ENCODE measurements at regions not wholly inside any gene's neighbourhood (a gene's known extent, or its start where the extent isn't known, plus 50 kb on each side); places are given as distances from the start of the nearest gene placed in this dataset.

- DNase-seq (ENCODE audit: low read depth in 2 of 2) = no peak
Measured at GRCh38 chr15:98025237-98025636, 64.7 kb downstream of the ARRDC4 start.

GRCh38 chr15:98034731-98035130, 74.2 kb downstream of the ARRDC4 start:
- DNase-seq (ENCODE audit: low read depth in 2 of 2) = no peak

GRCh38 chr15:98035134-98035533, 74.6 kb downstream of the ARRDC4 start:
- DNase-seq (ENCODE audit: low read depth in 2 of 2) = no peak

DNA sequence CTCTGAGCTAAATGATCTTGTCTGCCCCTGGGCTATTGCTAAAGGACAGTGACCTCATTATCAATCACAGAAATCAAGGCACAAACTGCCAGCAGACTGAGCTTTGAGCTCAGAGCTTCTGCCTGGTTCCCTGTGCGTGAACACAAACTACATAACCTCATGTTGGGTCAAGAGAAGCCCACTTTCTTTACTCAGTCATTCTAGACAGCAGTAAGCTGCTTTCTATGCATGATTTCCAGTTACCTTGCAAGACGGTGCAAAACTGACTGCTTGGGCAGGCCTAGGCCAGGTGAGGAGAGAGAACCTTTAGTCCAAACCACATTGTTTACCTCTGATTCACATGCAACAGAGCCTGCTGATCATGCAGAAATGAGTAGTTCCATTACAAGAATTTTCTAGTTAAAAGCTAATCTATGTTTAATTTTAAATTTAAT, 75.1 kb downstream of the ARRDC4 start:
- DNase-seq (ENCODE audit: low read depth in 2 of 2) = no peak

- no peak for DNase-seq (ENCODE audit: low read depth in 2 of 2)
Measured at GRCh38 chr15:98039596-98039995, 79.1 kb downstream of the ARRDC4 start.

DNA sequence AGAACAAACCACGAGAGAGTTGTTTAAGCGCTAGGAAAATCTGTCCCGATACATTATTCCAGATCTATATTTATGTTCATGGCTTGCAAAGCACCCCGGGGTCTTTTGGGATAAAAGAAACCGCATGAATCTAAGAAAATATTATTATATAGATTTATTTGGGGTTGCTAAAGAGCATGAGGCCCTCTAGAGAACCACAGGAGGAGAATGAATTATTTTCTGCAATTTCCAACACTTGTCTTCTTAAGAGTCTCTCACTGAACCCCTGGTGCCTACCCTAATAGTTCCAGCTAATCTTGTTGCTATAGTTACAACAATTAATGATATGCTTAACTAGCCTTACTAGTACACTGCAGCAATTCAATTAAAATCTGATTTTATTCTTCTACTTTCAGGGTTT, 79.6 kb downstream of the ARRDC4 start:
- no peak for DNase-seq (ENCODE audit: low read depth in 2 of 2)

- no peak for DNase-seq (ENCODE audit: low read depth in 2 of 2)
Measured at GRCh38 chr15:98043160-98044014, 82.9 kb downstream of the ARRDC4 start.

GRCh38 chr15:98051734-98052133, 91.2 kb downstream of the ARRDC4 start:
- DNase-seq (ENCODE audit: low read depth in 2 of 2) = no peak

GRCh38 chr15:98057453-98057852, 97.0 kb downstream of the ARRDC4 start:
- no peak for DNase-seq (ENCODE audit: low read depth in 2 of 2)

- DNase-seq (ENCODE audit: low read depth in 2 of 2) = no peak
Measured at GRCh38 chr15:98062869-98063268, 102.4 kb downstream of the ARRDC4 start.

GRCh38 chr15:98063315-98063714, 102.8 kb downstream of the ARRDC4 start:
- no peak for DNase-seq (ENCODE audit: low read depth in 2 of 2)

DNA sequence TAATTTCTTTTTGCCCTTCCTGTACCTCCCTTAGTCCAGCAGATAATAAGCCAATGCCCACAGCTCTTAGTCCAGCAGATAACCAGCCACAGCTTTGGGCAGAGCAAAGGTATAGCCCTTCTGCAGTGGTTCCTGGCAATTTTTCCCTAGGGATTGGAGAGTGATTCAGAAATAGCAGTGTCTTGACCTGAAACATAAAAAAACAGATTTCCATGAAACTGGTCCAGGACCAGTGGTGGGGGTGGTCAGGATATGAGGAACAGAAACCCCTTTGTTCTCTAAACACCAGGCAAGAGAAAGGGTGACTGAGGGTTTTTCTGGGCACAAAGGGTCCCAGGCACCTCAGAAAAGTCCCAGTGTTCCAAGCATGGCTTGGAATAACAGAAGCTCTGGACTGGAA, 103.4 kb downstream of the ARRDC4 start:
- DNase-seq (ENCODE audit: low read depth in 2 of 2) = no peak

DNA sequence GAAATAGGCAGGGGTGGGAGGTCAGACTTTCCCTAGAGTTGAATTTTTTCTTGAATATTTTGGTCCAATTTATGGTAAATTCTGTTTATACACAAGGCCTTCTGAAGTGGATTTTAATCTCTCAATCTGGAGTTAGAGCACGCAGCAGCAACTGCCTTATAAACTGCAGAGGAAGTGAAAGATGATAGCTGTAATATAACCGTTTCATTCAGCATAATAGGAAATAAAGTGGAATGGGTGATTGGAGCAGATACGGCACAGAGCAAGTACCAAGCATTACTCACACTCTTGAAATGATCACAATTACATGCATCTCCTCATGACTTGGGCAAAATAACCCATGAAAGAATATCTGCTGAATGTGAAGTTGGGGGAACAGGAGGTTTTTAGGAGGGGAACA, 106.8 kb downstream of the ARRDC4 start:
- DNase-seq (ENCODE audit: low read depth in 2 of 2) = no peak

DNA sequence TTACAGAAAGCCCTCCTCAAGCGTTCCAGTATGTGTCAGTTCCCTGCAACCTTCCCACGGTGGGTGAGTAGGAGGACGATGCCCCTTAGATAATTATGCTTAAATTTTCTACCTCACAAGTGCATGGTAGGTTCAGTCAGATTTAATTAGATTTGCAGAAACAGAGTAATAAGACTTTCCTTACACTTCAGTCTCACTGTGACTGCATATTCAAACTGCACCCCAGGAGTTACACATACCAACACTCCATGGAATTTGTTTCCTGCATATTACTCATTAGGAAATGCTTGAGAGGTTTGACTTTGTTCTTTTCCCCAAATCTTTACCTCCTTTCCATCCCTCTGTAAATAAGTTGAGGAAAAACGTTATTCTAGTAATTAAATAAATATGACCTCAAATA, 108.8 kb downstream of the ARRDC4 start:
- DNase-seq (ENCODE audit: low read depth in 2 of 2) = no peak

GRCh38 chr15:98070137-98070536, 109.6 kb downstream of the ARRDC4 start:
- no peak for DNase-seq (ENCODE audit: low read depth in 2 of 2)

GRCh38 chr15:98071786-98072185, 111.3 kb downstream of the ARRDC4 start:
- no peak for DNase-seq (ENCODE audit: low read depth in 2 of 2)

DNA sequence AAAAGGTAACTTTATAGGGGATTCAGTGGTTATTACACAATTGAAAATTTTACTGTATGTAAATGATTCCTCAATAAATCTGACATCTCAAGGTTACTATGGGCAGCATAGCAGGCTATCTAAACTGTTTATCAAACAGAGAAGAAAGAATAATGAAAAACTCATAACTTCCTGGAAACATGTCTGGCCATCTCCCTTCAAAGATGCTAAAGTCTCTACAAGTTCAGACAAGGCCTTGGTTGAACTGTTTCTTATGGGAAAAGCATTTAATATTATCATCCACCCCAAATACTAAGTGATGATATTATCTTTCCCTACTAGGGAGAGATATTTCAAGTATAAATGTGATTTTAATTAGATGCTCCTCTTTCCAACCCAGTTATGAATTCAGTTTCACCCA, 114.9 kb downstream of the ARRDC4 start:
- no peak for DNase-seq (ENCODE audit: low read depth in 2 of 2)

DNA sequence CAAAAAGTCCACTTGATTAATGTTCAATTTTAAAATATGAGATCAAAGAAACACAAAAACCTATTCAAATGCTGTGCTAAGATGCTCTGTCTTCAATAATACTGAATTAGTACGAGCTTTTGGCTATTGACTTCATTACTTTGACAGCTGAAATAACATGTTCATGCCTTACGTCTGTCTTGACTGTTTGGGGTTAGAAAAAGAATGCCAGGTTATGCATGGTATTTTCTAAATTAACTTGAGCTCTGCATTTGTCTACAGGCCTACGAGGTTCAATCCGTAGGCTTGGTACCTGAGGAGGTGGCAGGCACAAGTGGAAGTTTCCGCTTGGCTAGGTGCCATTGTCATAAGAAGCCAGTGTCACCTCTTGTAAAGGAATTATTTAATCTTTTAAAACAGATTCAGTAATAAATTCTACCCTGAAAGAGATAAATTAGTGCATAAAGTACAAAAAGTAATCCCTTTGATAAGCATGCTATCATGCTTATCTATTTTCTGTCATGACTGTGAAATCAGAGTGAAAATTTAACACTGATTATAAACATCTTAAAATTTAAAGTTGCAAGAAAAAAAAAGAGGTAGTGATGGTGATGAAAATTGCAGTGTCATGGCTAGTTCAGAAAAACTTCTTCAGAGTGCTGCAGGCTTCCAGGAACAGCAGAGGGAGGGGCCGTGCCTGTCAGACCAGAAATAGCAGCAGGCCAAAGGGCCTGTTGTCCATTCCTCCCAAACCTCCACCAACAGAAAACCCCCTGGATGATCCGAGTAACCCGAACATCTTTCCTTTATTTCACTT, 115.7 kb downstream of the ARRDC4 start:
- DNase-seq (ENCODE audit: low read depth in 2 of 2) = no peak

- DNase-seq (ENCODE audit: low read depth in 2 of 2) = no peak
Measured at GRCh38 chr15:98077186-98077585, 116.7 kb downstream of the ARRDC4 start.

DNA sequence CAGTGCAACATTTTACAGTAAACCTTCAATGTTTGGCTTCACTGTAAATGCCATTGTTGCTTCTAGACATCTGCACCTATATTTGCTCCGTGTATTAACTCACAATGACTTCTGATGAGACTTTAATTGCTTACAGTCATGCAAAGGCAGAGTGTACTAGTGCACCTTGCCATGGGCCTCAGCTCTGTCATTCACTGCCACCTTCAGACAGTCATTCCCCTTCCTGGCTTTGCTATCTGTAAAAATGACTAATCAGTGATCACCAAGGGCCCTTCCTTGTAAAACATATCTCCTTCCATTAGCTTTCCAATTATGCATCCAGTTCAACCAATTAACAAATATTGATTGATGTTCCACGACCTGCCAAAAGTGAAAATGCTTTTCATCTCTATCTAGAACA, 120.3 kb downstream of the ARRDC4 start:
- DNase-seq (ENCODE audit: low read depth in 2 of 2) = no peak

DNA sequence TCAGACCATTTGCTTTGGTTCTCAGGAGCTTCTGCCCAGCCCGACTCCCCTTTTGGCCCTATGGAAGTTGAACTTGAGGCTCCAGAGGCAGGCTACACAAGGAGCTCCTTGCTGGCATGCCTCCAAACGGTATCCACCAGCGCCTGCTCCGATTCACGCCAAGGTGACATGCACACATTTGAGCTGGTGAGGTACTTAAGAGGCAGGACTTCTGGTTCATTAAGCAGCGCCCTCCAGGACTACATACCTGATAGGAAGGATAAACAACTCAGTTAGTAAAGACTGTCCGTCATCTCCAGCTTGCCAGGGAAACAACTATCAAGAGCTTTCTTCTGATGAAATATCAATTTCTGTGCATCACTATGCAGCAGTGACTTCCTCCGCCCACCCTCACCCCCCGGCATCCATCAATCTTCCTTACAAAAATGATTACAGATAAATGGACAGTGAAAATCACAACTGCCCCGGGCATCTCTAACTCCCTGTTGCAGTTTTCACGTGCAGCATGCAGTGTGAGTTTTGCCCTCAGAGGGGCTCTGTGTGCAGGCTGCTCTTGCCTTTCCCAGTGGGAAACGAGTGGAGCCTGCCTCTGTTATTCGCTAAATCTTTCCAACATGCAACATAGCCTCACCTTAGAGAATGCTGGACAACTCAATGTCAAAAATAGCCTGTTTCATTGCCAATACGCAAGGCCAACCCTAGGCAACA, 122.9 kb downstream of the ARRDC4 start:
- no peak for DNase-seq (ENCODE audit: low read depth in 2 of 2)

DNA sequence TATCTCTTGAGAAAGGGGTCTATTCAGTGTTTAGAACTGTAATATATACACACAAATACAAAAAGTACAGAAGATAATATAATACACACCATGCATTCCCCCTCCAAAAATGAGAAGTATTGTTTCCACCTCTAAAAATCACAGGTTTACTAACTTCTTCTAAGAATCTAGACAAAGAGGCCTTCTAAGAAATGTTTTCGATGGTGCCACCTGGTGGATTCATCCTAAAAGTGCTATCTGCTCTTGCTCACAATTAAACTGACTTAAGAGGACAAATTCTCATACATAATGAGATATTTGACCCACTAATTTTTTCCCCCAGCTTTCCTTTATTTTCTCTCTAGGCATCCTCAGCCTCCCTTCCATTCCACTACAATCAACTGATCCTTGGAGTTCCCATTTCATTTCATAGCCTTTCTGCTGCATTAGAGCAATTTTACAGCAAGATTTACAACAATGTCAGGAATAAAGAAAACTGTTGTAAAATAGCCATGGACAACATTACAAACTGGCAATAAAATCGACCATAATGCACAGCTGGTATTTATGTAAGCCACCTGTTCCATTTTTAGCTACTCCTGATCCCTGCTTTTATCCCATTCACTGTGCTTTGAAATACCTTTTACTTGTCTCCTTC, 124.6 kb downstream of the ARRDC4 start:
- DNase-seq (ENCODE audit: low read depth in 2 of 2) = no peak

Measured in stimulated activated CD4-positive, alpha-beta T cell treated with anti-CD3 and anti-CD28 coated beads, Interleukin-4, amount 100 ng/mL, for 48 hours (primary cell).